Spleen (tissue), 11 donors: ENCODE measurements at regions not wholly inside any gene's neighbourhood (a gene's known extent, or its start where the extent isn't known, plus 50 kb on each side); places are given as distances from the start of the nearest gene placed in this dataset.

Experiments
- DNase-seq: peaks from one replicate; pipeline ENCODE4 v3.0.0-alpha.2; 2020
- H3K27ac ChIP-seq, 8 donors: fragments of 200-600 bp; sonication (generic) in 7 of 8; 1 replicate in 4 of 8; 2 replicates in 4 of 8; pipeline versions ENCODE4 v1.5.0 to v1.8.0; 2016 to 2021; ENCODE audit warnings: inconsistent platforms in 4 of 8, mild to moderate bottlenecking in 4 of 8, moderate library complexity in 1 of 8
- H3K27me3 ChIP-seq, 7 donors: fragments of 200-600 bp; sonication (generic) in 6 of 7; replicated peaks in 1 of 7; 1 replicate in 4 of 7; 2 replicates in 3 of 7; pipeline versions ENCODE4 v1.5.0 to v1.8.0; 2016 to 2021; ENCODE audit warnings: inconsistent platforms in 3 of 7, mild to moderate bottlenecking in 1 of 7
- H3K36me3 ChIP-seq, 6 donors: fragments of 200-600 bp; sonication (generic) in 5 of 6; 1 replicate in 4 of 6; 2 replicates in 2 of 6; pipeline versions ENCODE4 v1.5.0 to v1.8.0; 2016 to 2021; ENCODE audit warnings: inconsistent platforms in 2 of 6
- H3K4me1 ChIP-seq, 6 donors: fragments of 200-600 bp; sonication (generic) in 5 of 6; 1 replicate in 3 of 6; 2 replicates in 3 of 6; pipeline versions ENCODE4 v1.5.0 to v1.8.0; 2016 to 2021; ENCODE audit warnings: inconsistent platforms in 3 of 6
- H3K4me3 ChIP-seq, 8 donors: fragments of 200-600 bp; sonication (generic) in 7 of 8; 1 replicate in 4 of 8; 2 replicates in 4 of 8; pipeline versions ENCODE4 v1.5.0 to v1.8.0; 2016 to 2021; ENCODE audit warnings: inconsistent platforms in 4 of 8, mild to moderate bottlenecking in 4 of 8, moderate library complexity in 2 of 8
- H3K9me3 ChIP-seq, 8 donors: fragments of 200-600 bp; sonication (generic) in 7 of 8; 1 replicate in 4 of 8; 2 replicates in 4 of 8; pipeline versions ENCODE4 v1.5.0 to v1.8.0; 2016 to 2021; ENCODE audit warnings: inconsistent platforms in 4 of 8
- CTCF ChIP-seq, 11 experiments: fragments of 200-600 bp in 7 of 11; fragments of 450-650 bp in 4 of 11; sonication (generic) in 4 of 11; IDR thresholded peaks in 8 of 11; conservative IDR thresholded peaks in 3 of 11; 1 replicate in 7 of 11; 2 replicates in 4 of 11; pipeline versions ENCODE4 v1.4.0 to v1.8.0; 2016 to 2021; ENCODE audit warnings: antibody characterized with exemption in 11 of 11, inconsistent platforms in 4 of 11, mild to moderate bottlenecking in 1 of 11
- POLR2A ChIP-seq, 3 donors: fragments of 450-650 bp; IDR thresholded peaks; one replicate each; pipeline ENCODE4 v1.5.1; 2017; ENCODE audit warnings: antibody characterized with exemption in 3 of 3, mild to moderate bottlenecking in 1 of 3
- POLR2AphosphoS5 ChIP-seq, 3 donors: sonication (generic); formaldehyde crosslinking; IDR thresholded peaks; one replicate each; pipeline ENCODE4 v1.5.1; 2017; ENCODE audit warnings: antibody characterized with exemption in 3 of 3
- WGBS, 5 donors: extraction: QIAGEN DNeasy Blood & Tissue Kit in 3 of 5; methylation state at CpG; one replicate each; pipeline versions ENCODE4 v1.1.5 to v1.1.7; 2013 to 2018; 5-methylcytosine and 5-hydroxymethylcytosine counted together
- intact Hi-C: fragments of 100-400 bp; cut with DNase I; formaldehyde crosslinking; loops from one replicate; pipeline ENCODE4 v1.15.0; 2023; ENCODE audit warnings: low total_unique reads
- donor health status: healthy with polysubstance abuse.
- donor health status: DM: no; HTN: no; CAD: no; lungs with moderate emphysema.
- donor health status: DM: no; HTN: no; CAD: no.
- donor health status: Bipolar disorder and iron deficiency.
- donor health status: healthy.
- donor health status: DM: no; HTN: no; CAD: no.
- donor health status: DM: yes; HTN: yes; CAD: no.

- no peak overlapping the region for H3K4me3 ChIP-seq
- no peaks in the 10 kb centered on the region for H3K9me3 ChIP-seq
- H3K36me3 ChIP-seq: no peaks in the 10 kb centered on the region
- DNase-seq: no peak
- TF ChIP-seq POLR2AphosphoS5 (IDR thresholded peaks at IDR 0.05) (no peak), CTCF (IDR thresholded peaks at IDR 0.05 in 8 of 11, conservative IDR thresholded peaks at IDR 0.05 in 3 of 11) (no peak)
- no peaks in the 10 kb centered on the region for H3K27me3 ChIP-seq
- intact Hi-C loops: loop anchor here (5.0 kb wide), 1 partner anchor 290 kb away; no protein-coding TSS in a partner anchor
- no peaks in the 10 kb centered on the region for H3K4me1 ChIP-seq
- WGBS, 5 donors: 32 to 42% (median 40%) methylated on average over 4 of the region's 4 CpGs
- no peak overlapping the region for H3K27ac ChIP-seq
Measured at GRCh38 chr7:31442626-31443025, 71.3 kb upstream of the ITPRID1 start.

GRCh38 chr7:31443457-31443856 is 70.4 kb upstream of the ITPRID1 start:
- H3K4me3 ChIP-seq: no peak overlapping the region
- H3K9me3 ChIP-seq: no peaks in the 10 kb centered on the region
- intact Hi-C loops: loop anchor here (5.0 kb wide), 1 partner anchor 289 kb away; no protein-coding TSS in a partner anchor
- no peaks in the 10 kb centered on the region for H3K27me3 ChIP-seq
- H3K27ac ChIP-seq: no peak overlapping the region
- no peak for DNase-seq
- H3K36me3 ChIP-seq: no peaks in the 10 kb centered on the region
- TF ChIP-seq POLR2A (IDR thresholded peaks at IDR 0.05): no peak
- TF ChIP-seq POLR2AphosphoS5 (IDR thresholded peaks at IDR 0.05): no peak
- peak in 10 of 11 experiments; percentile 24 to 76 (median 54) for TF ChIP-seq CTCF (IDR thresholded peaks at IDR 0.05 in 8 of 11, conservative IDR thresholded peaks at IDR 0.05 in 3 of 11)
- WGBS, 5 donors: 0% methylated on average over 1 of the region's 1 CpG
- H3K4me1 ChIP-seq: no peaks in the 10 kb centered on the region

GRCh38 chr7:31444196-31444595 is 69.7 kb upstream of the ITPRID1 start:
- Histone ChIP-seq H3K27me3 (no peaks in the 10 kb centered on the region), H3K36me3 (no peaks in the 10 kb centered on the region), H3K9me3 (no peaks in the 10 kb centered on the region), H3K4me1 (no peaks in the 10 kb centered on the region), H3K27ac (no peak overlapping the region), H3K4me3 (no peak overlapping the region)
- TF ChIP-seq POLR2AphosphoS5 (IDR thresholded peaks at IDR 0.05) (no peak), CTCF (IDR thresholded peaks at IDR 0.05 in 8 of 11, conservative IDR thresholded peaks at IDR 0.05 in 3 of 11) (no peak), POLR2A (IDR thresholded peaks at IDR 0.05) (no peak)
- 43 to 75% (median 47%) methylated on average over 2 of the region's 2 CpGs for WGBS, 5 donors
- intact Hi-C loops: loop anchor here (5.0 kb wide), 1 partner anchor 288 kb away; no protein-coding TSS in a partner anchor
- no peak for DNase-seq

- Histone ChIP-seq H3K4me1 (no peaks in the 10 kb centered on the region), H3K9me3 (no peaks in the 10 kb centered on the region), H3K27me3 (no peaks in the 10 kb centered on the region), H3K4me3 (no peak overlapping the region), H3K27ac (no peak overlapping the region), H3K36me3 (no peaks in the 10 kb centered on the region)
- no peak for DNase-seq
- TF ChIP-seq POLR2AphosphoS5 (IDR thresholded peaks at IDR 0.05): no peak
- TF ChIP-seq CTCF (IDR thresholded peaks at IDR 0.05 in 8 of 11, conservative IDR thresholded peaks at IDR 0.05 in 3 of 11): no peak
- no peak for TF ChIP-seq POLR2A (IDR thresholded peaks at IDR 0.05)
- intact Hi-C loops: no loop called here
- 82 to 88% (median 84%) methylated on average over 7 of the region's 7 CpGs for WGBS, 5 donors
Measured at GRCh38 chr7:31445686-31446355, 68.1 kb upstream of the ITPRID1 start.
